Esophagus muscularis mucosa (tissue), 4 donors: ENCODE measurements at regions not wholly inside any gene's neighbourhood (a gene's known extent, or its start where the extent isn't known, plus 50 kb on each side); places are given as distances from the start of the nearest gene placed in this dataset.

Experiments
- DNase-seq: peaks from one replicate; pipeline ENCODE4 v3.0.0-alpha.2; 2017; ENCODE audit errors: extremely low spot score
- H3K27ac ChIP-seq, 4 donors: fragments of 200-600 bp; sonication (generic); replicated peaks in 1 of 4; 1 replicate in 3 of 4; 2 replicates in 1 of 4; pipeline ENCODE4 v1.5.1; 2016 to 2019; ENCODE audit warnings: mild to moderate bottlenecking in 1 of 4
- H3K27me3 ChIP-seq, 4 donors: fragments of 200-600 bp; sonication (generic); one replicate each; pipeline versions ENCODE4 v1.5.1 to v1.6.0; 2016 to 2019
- H3K36me3 ChIP-seq, 4 donors: fragments of 200-600 bp; sonication (generic); one replicate each; pipeline ENCODE4 v1.5.1; 2016 to 2019
- H3K4me1 ChIP-seq, 4 donors: fragments of 200-600 bp; sonication (generic); one replicate each; pipeline ENCODE4 v1.5.1; 2016 to 2019
- H3K4me3 ChIP-seq, 4 donors: fragments of 200-600 bp; sonication (generic); 1 replicate in 2 of 4; 2 replicates in 2 of 4; pipeline ENCODE4 v1.5.1; 2016 to 2019; ENCODE audit warnings: mild to moderate bottlenecking in 4 of 4, moderate library complexity in 1 of 4
- H3K9me3 ChIP-seq, 4 donors: fragments of 200-600 bp; sonication (generic); 1 replicate in 3 of 4; 2 replicates in 1 of 4; pipeline ENCODE4 v1.5.1; 2016 to 2019
- CTCF ChIP-seq, 3 experiments: fragments of 200-600 bp in 2 of 3; fragments of 450-650 bp in 1 of 3; sonication (generic) in 2 of 3; IDR thresholded peaks; one replicate each; pipeline ENCODE4 v1.5.1; 2017 to 2019; ENCODE audit warnings: antibody characterized with exemption in 3 of 3, mild to moderate bottlenecking in 2 of 3, moderate library complexity in 1 of 3
- EP300 ChIP-seq: sonication (generic); formaldehyde crosslinking; IDR thresholded peaks from one replicate; pipeline ENCODE4 v1.6.1; 2017; ENCODE audit warnings: antibody characterized with exemption
- POLR2A ChIP-seq: fragments of 450-650 bp; IDR thresholded peaks from one replicate; pipeline ENCODE4 v1.6.1; 2017; ENCODE audit warnings: antibody characterized with exemption, moderate library complexity, mild to moderate bottlenecking, low read depth
- POLR2AphosphoS5 ChIP-seq, 2 donors: sonication (generic); formaldehyde crosslinking; IDR thresholded peaks; one replicate each; pipeline ENCODE4 v1.6.1; 2017; ENCODE audit warnings: antibody characterized with exemption in 2 of 2
- WGBS: methylation state at CpG from one replicate; pipeline ENCODE4 v1.1.5; 2018; 5-methylcytosine and 5-hydroxymethylcytosine counted together
- intact Hi-C: fragments of 100-400 bp; cut with DNase I; formaldehyde crosslinking; loops from one replicate; pipeline ENCODE4 v1.15.1; 2023

DNA sequence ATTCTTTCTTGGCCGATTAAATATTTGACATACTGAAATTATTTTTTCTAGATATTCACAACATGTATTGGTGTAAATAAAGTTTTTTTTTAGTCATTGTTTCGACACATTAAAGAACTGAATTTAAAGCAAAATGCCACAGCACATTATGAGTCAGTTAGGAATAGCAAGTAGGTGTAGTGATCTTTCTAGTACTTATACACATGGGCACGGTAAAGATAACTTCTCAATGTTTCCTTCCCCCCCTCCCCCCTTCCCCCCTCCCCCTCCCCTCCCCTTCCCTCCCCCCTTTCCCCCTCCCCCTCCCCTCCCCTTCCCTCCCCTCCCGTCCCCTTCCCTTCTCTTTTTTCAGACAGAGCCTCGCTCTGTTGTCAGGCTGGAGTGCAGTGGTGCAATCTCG, 1269.9 kb downstream of the ADGRL3 start:
- no peak overlapping the region for H3K27ac ChIP-seq
- no peaks in the 10 kb centered on the region for H3K4me1 ChIP-seq
- TF ChIP-seq CTCF (IDR thresholded peaks at IDR 0.05) = no peak
- no peak for TF ChIP-seq POLR2A
- no peak for TF ChIP-seq POLR2AphosphoS5 (IDR thresholded peaks at IDR 0.05)
- TF ChIP-seq EP300 = no peak
- H3K4me3 ChIP-seq = no peak overlapping the region
- intact Hi-C loops = no loop called here
- 88% methylated on average over 6 of the region's 6 CpGs for WGBS
- H3K36me3 ChIP-seq = no peaks in the 10 kb centered on the region
- no peaks in the 10 kb centered on the region for H3K9me3 ChIP-seq
- DNase-seq = no peak
- H3K27me3 ChIP-seq = no peaks in the 10 kb centered on the region

GRCh38 chr4:62461961-62462360, 1261.8 kb downstream of the ADGRL3 start:
- no peak for DNase-seq
- H3K27me3 ChIP-seq = no peaks in the 10 kb centered on the region
- intact Hi-C loops = no loop called here
- H3K4me1 ChIP-seq = no peaks in the 10 kb centered on the region
- H3K36me3 ChIP-seq = no peaks in the 10 kb centered on the region
- H3K27ac ChIP-seq = no peak overlapping the region
- TF ChIP-seq CTCF (IDR thresholded peaks at IDR 0.05) = no peak
- TF ChIP-seq EP300 = no peak
- no peak for TF ChIP-seq POLR2A
- TF ChIP-seq POLR2AphosphoS5 (IDR thresholded peaks at IDR 0.05) = no peak
- H3K4me3 ChIP-seq = no peak overlapping the region
- no peaks in the 10 kb centered on the region for H3K9me3 ChIP-seq

- Histone ChIP-seq H3K4me1 (no peaks in the 10 kb centered on the region), H3K27ac (no peak overlapping the region), H3K36me3 (no peaks in the 10 kb centered on the region), H3K4me3 (no peak overlapping the region), H3K27me3 (no peaks in the 10 kb centered on the region), H3K9me3 (no peaks in the 10 kb centered on the region)
- TF ChIP-seq CTCF (IDR thresholded peaks at IDR 0.05) (no peak), POLR2A (no peak), POLR2AphosphoS5 (IDR thresholded peaks at IDR 0.05) (no peak), EP300 (no peak)
- 95% methylated on average over 3 of the region's 3 CpGs for WGBS
- intact Hi-C loops = no loop called here
- DNase-seq = no peak
These were observed 1260.2 kb downstream of the ADGRL3 start for GRCh38 chr4:62460329-62460728.

DNA sequence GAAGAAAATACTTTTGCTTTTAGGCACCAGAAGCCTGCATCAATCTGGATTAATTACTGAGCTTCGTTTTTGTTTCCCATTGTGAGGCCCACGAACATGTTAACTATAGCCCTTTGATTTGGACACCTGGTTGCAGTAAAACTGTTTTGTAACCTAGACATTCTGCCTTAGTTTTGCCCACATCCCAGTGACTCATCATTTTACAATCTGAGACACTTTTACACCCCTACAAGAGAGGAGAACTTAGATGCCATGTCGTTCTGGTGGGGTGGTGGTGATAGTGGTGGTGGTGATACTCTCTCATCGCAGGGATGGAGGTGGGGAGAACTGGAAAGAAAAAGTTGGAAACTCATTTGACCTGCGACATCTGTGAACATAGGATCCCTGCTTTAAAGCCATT, 1257.2 kb downstream of the ADGRL3 start:
- DNase-seq = no peak
- WGBS = 85% methylated on average over 5 of the region's 5 CpGs
- Histone ChIP-seq H3K4me1 (no peaks in the 10 kb centered on the region), H3K9me3 (no peaks in the 10 kb centered on the region), H3K27me3 (no peaks in the 10 kb centered on the region), H3K27ac (no peak overlapping the region), H3K36me3 (no peaks in the 10 kb centered on the region), H3K4me3 (no peak overlapping the region)
- intact Hi-C loops = no loop called here
- TF ChIP-seq EP300 (no peak), POLR2AphosphoS5 (IDR thresholded peaks at IDR 0.05) (no peak), POLR2A (no peak), CTCF (IDR thresholded peaks at IDR 0.05) (no peak)

DNA sequence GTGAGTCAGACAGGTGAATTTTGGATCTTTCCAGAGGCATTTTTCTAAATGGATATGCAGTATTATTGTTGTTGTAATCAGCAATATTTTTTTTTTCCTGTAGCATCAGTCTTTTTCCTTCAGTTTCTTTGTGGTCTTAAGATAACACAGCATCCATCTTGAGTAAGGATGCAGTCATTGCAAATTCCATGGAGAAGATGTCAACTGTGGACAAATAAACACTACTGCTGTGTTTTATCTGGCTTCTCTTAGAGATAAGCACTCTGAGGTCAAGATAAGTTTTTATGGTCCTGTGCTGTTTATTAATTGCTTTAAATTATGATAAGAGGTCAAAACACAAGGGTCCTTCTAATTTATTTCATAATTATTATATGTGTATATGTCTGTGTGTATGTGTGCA, 1255.7 kb downstream of the ADGRL3 start:
- Histone ChIP-seq H3K27me3 (no peaks in the 10 kb centered on the region), H3K4me1 (no peaks in the 10 kb centered on the region)
- TF ChIP-seq POLR2AphosphoS5 (IDR thresholded peaks at IDR 0.05) (no peak), POLR2A (no peak)

More for the DNA sequence above, 1255.7 kb downstream of the ADGRL3 start:
- Histone ChIP-seq H3K27ac (no peak overlapping the region), H3K36me3 (no peaks in the 10 kb centered on the region), H3K9me3 (no peaks in the 10 kb centered on the region), H3K4me3 (no peak overlapping the region)
- no peak for DNase-seq
- intact Hi-C loops = no loop called here
